DMS 273 (cell line): ENCODE measurements at regions not wholly inside any gene's neighbourhood (a gene's known extent, or its start where the extent isn't known, plus 50 kb on each side); places are given as distances from the start of the nearest gene placed in this dataset.
"Not testable (repeated sequence)": the region's sequence is repeated elsewhere in the genome, so short reads cannot be mapped to it uniquely, and the experiment has no call there.

Experiments
- DNase-seq: peaks from one replicate; lab custom pipeline; 2025; ENCODE audit not compliant: unreplicated experiment; lab: John Stamatoyannopoulos, UW

DNA sequence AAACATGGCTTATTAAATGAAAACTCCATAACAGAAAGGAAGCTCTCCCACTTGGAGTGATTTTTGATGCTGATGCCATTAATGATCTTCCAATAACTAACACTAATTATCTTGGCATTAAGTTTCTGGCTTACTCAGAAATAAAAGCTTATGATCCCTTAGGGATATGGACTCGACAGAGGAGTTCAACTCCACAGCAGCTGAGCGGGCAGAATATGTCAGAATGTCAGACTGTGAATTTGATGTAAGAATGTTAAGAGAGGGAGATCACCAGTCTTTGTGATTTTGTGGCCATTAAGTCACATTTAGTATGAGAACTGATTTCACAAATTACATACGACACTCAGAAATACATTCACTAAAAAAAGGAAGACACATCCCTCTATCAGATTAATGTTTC is 2244.0 kb downstream of the ARAP2 start:
- no peak for DNase-seq

DNA sequence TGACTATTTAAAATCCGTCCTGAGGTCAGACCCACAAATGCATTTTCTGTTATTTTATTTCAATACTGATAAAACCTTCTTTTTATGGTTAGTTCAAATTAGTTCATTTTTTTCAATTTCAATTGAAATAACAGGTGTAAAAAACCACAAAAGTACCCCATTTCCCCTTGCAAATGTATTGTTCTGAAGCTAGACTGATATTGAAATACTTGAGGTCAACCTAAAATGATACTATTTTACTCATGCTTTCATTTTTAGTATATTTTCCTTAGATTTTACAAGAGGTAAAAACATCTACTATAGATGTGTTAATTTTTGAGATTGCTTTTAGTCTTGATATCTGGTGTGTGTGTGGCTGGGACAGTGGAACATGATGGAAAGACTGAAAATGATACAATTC is 2237.8 kb downstream of the ARAP2 start:
- not testable (repeated sequence) for DNase-seq

DNA sequence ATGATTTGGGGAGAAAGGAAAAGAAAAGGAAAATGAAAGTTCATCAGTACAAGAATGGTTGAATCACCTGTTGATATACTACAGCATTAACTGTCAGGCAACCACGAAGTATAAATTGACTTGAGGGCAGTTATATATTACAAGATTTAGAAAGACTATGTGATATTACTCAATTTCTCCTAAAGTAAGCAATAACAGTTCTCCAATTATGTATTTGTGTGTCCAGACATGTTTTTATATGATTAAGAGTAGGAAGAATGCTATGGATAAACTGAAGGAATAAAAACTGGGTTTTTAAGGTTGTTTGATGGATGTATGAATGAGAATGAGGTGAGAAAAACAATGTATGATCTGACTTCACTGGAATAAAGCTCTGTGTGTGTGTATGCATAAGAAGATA is 2234.4 kb downstream of the ARAP2 start:
- DNase-seq = no peak

DNA sequence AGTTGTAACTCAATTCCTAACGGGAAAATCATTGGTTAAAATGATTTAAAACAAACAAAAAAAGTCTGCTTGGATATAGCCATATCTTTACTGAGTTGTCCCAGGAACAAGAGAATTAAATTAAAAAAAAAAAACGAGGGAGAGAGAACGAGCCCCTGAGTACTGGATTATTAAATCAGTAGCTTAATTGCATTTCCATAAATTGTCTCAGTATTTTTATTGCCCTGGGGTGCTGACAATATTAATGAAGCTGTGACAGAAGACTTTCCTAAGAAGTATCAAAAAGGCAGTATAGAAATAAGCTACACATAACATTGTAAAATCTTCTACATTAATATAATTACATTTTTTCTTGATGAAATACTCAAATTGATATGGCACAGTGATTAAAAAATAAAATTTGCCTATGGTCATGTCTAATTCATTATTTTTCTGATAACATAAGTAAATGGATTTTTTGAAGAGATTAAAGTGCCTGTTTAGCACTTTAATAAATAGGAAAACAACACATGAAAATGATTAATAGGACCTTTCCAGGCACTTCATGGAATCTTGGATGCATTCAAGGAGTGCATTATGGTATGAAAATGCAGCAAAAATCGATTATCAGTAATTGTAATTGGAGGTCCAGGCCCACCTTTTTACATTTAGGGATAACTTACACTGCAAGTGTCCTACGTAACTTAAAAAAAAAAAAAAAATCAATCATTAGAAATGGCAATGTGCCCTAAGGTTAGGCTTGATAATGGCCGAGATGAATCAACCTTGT is 2233.4 kb downstream of the ARAP2 start:
- DNase-seq = no peak

DNA sequence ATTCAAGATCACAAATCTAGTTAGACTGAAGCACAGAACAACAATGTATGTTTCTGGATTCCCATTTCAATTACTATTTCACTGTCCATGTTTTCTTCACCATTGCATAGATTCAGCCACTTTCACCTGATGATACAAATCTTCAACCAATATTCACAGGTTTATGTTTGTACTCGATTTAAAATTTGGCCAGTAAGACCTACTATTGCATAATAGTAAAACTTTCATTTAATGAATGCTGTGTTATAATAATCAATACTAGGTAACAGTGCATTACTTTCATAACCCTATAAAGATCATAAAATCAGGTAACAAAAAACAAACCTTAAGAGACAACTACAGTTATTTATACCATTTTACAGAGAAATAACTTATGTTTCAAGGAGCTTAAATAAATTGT is 2209.1 kb downstream of the ARAP2 start:
- no peak for DNase-seq

DNA sequence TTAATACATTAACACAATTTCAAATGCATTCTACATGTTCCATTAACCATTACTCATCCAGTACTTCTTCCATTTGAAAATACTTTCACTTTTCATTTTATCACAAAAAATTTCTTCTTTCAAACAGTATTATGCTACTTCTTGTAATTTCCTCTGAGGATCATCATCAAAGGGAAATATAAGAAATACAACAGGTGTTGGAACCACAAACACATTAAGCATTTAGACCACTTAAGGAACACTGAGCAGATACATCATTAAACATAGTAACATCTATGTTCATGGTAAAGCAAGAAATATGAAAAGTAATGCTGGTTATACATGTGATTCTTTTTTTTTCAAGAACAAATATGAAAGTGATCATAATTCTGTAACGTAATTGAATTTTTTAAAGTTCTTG is 2207.0 kb downstream of the ARAP2 start:
- DNase-seq = no peak

DNA sequence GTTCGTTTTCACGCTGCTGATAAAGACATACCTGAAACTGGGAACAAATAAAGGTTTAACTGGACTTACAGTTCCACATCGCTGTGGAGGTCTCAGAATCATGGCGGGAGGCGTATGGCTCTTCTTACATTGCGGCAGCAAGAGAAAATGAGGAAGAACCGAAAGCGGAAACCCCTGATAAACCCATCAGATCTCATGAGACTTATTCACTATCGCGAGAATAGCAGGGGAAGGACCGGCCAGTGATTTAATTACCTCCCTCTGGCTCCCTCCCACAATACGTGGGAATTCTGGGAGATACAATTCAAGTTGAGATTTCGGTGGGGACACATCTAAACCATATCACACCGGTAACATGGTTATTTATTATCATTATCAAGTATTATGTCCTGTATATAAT is 2204.5 kb downstream of the ARAP2 start:
- no peak for DNase-seq

DNA sequence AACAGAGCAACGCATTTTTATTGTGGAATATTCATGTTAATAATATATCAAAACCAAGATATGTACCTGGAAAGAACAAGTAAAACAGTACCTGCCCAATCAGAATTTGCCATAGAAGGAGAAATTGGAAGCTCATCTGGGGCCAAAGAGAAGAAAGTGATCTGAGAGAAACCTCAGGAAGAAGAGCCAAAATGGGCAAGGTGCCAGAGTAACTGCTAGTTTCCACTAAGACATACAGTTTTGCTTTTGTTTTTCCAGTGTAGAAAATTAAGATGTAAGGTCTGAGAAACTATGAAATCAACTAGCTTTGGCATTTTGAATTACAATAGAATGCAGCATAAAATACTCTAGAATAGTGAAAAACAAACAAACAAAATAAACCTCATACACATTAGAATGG is 2201.2 kb downstream of the ARAP2 start:
- peak; percentile 0 for DNase-seq

DNA sequence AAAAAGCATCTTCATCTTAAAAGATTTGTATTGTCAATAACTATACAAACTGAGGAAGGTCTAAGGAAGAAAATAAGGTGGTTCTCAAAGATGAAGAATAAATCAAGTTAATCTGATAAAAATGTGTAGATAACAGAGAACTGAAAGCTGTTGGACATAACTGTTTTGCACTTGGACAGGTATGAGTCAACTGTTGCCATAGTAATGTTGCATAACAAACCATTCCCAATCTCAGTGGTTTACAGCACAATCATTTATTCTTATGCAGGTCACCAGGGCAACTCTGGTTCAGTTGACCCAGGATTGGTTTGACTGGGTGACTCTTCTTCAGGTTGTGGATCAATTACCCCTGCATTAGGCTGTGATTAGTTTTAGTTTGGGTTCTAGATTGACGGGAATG is 2197.7 kb downstream of the ARAP2 start:
- no peak for DNase-seq

DNA sequence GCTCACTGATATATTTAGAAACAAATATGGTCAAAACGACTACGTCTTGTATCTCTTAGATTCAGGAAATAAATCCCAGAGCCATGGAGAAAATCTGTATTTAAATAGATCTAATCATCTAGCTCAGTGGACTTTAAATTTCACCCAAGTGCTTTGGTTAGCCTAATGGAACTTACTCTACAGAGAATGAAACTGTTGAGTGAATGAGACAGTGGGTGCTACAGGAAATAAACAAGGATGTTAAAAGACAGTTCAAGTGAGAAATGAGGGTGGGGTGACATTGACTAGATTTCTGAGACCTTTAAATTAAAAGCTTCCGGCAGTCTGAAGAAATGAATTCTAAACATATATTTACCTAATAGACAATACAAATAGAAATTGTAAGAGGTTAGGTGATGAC is 2197.0 kb downstream of the ARAP2 start:
- DNase-seq = no peak

DNA sequence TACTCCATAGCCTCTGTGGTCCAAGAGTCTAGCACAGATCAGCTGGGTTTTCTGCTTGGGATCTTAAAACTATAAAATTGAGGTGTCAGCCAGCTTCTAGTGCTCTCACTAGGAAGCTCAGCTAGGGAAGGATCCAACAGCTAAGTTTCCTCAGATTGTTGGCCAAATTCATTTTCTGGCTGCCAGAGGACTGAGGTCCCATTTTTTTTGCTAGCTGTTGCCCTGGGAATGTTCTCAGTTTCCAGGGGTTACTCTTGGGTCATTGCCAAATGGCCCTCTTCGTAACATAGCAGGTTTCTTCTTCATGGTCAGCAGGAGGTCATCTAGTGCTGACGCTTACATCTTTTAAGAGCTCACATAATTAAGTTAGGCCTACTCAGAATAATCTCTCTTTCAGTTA is 2178.2 kb downstream of the ARAP2 start:
- DNase-seq = no peak

DNA sequence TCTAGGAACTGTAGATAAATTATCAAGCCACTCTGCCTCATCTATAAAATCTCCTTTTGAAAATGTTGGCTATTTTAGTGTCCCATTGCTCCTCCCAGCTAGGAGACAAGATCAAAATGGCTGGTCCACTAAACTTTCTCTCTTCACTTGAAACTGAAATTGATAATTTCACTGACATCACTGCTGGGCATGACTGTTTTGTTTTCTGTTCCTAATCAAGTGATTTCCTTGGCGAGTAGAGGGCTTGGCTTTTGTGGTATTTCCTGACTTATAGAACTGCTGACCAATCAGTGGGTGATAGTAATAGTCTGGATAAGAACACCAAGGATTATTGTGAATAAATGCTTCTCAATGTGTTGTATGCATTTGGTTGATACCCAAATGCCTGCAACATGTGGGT is 2152.9 kb downstream of the ARAP2 start:
- DNase-seq = no peak

DNA sequence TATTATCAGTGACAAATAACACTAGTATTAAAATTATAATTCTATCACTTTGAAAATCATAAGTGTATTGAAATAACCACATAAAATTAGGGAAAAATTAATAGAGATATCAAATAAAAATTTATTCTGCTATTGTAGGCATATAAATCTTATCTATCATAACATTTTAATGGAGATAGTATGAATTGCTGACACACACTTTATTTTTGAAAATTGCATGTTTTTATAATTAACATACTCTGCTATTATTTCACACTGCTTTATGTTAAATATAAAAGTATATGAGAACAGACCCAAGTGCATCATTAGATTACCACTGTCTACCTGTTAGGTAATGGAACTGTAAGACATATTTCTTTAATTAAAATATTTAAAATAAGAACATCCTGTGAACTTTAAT is 2150.2 kb downstream of the ARAP2 start:
- DNase-seq = no peak

DNA sequence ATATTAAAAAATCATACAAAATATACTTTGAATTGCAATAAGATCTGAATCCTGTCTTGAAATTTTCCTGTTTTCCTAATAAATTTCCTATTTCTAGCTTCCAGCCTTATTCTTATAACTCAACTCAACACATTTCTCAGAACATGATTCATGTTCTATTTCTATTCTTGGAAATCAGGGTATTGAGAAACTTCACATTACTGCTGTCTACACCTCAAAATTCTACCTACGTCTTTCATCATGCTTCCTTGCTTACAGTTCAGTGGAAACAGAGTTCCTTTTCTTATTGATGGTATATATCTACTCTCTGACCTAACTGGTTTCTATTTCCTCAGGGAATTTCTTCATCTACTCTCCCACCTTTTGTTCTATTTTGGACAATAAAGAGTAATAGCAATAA is 2139.0 kb downstream of the ARAP2 start:
- no peak for DNase-seq

DNA sequence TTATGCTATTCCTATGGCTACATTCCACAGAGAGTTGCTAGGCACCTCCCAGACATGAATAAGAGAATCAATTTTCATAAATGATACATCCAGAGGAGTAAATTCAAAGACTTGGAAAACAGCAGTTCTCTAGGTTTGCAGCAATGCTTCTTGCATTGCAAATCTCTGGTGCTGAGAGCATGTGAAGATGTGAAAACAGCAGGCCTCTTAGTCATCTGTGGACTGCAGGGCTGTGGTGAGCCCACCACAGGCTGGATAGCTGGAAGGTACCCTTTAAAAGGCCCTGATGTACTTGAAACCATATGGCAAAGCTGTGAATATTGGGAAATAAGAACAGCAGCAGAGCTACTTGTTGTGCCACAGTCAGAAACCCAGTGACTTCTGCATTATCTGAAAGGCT is 2135.9 kb downstream of the ARAP2 start:
- no peak for DNase-seq

DNA sequence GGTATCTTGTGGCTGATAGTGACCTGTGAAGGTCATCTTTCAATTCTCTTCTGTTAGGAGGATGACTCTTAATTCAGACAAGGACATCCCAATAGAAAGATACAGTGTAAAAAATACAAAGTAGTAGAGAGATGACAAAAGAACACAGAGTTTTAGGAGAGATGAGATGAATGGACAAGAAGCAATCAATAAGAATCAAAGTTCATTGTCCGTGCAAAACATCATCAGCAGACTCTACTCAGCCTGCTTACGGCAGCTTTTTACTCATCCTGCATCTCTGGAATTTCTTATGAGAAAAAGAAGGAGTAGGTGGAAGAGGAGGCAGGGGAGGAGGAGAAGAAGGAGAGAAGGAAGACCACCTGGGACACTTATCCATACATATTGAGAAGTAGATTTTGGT is 2131.7 kb downstream of the ARAP2 start:
- DNase-seq = no peak

DNA sequence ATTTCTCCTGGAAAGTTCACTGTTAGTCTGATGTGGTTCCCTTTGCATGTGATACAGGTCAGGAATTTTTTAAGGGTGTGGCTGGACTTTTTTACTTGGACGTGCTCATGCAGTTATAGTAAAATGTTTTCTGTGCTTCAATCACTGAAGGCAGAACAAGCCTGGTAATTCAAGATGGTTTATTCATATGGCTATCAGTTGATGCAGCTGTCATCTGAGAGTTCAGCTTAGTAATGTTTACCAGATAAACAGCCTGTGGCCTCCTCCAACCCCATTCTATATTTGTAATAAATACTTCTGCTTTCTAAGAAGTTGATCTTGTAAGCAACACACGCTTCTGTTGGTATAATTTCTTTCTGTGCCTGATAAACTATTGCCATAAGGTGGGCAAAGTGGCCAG is 2105.9 kb downstream of the ARAP2 start:
- DNase-seq = no peak

DNA sequence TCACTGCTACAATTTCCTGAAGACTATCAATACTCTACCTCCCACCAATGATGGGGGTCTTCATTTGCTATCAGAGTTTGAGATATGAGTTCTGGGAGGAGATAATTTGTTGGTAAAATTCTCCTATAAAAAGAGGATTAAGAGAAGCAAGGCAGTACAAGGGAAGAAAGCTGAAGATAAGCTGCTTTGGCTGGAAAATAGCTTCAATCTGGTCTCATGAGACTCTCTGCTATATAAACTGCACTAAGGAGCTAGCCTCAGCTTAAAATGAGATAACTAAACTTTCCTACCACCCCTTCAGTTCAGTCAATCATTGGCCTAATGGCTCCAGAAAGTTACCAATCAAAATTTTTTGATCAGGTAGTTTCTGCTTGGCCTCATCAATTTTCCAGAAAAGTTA is 2105.0 kb downstream of the ARAP2 start:
- DNase-seq = no peak

DNA sequence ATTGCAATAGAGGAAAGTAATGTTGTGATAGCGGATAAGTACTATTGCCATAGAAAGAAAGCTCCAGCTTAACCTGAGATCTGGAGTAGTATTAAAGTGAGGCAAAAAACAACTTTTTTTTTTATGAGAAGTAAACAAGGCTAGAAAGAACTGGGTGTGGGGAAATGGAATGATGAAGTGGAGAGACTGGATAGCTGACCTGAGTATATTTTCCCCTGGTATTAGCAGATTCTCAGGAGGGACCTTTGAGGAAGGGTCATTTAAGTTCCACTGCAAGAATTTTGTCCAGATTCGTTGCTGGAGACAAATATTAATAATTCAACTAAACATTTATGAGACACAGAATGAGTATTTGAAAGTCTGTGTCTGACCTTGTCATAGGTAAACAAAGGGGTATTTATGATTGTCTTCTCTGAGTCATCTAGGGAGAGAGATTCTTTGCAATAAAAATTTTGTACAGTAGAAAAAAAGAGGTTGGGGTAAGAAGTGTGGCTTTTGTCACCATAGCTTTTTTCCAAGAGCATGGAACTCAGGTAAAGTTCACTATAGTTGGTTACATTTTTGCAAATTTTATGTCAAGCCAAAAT is 2095.9 kb downstream of the ARAP2 start:
- no peak for DNase-seq

DNA sequence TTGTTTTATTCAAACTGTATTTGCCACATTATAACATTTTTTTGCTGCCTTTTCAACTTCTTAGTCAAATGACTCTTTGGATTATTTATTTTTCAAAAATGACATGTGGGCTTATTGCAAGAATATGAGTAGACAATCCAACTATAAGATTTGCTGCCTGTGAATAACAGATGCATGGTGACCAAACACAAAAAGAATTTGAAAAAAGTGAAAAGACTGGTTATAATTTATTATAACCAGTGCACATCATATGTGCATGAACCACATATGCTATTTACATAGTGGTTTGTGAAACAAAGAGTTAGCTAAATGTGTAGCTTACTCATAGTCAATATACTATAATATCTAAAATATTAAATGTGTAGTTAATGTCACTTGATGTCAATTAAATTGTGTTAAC is 2086.8 kb downstream of the ARAP2 start:
- no peak for DNase-seq

DNA sequence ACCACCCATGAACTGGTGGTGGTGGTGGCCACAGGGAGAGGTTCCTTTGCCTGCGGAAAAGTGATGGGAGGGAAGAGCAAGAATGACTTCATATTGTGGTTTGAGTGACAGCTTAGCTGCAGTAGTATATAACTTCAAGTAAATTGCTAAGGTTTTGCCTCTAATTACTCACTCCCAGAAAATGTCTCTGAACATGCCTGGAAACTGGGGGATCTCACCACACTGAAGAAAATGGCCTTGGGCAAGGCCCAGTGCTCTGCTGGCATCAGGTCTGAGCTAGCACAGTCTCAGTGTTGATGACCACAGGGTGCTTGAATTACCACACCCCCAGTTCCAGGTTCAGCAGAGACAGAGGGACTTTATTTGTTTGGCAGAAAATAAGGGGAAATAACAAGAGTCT is 2085.4 kb downstream of the ARAP2 start:
- DNase-seq = no peak

DNA sequence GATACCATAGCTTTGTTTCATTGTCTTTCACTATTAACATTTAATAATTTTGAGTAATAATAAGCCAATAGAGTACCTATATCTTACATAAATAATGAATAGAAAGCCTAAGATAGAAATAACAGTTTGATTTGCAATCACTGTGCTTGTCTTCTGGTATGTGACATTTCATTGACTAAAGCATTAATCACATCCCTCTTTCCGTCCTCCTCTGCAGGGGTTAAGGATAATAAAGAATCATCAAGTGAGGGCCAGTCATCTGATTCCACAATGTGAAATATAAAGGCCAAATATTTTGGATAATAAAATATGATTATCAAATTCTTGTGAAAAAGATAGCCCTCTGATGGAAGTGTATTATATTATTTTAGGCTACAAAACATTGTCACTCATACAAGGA is 2073.4 kb downstream of the ARAP2 start:
- no peak for DNase-seq

DNA sequence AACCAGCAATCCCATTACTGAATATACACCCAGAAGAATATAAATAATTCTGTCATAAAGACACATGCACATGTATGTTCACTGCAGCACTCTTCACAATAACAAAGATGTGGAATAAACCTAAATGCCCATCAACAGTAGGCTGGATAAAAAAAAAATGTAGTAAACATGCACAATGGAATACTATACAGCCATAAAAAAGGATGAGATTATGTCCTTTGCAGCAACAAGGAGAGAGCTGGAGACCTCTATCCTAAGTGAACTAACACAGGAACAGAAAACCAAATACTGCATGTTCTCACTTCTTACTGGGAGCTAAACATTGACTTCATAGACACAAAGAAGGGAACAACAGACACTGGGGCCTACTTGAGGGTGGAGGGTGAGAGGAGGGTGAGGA is 2067.7 kb downstream of the ARAP2 start:
- no peak for DNase-seq
